H9 (cell line): ENCODE measurements at regions not wholly inside any gene's neighbourhood (a gene's known extent, or its start where the extent isn't known, plus 50 kb on each side); places are given as distances from the start of the nearest gene placed in this dataset.

Experiments
- DNase-seq: peaks from one replicate; pipeline ENCODE4 v3.0.0-alpha.2; 2017
- H2AFZ ChIP-seq: one replicate; pipeline ENCODE4 v1.6.1; 2013; ENCODE audit warnings: mild to moderate bottlenecking, low read length, control low read depth, moderate library complexity
- H2AK5ac ChIP-seq: 2 replicates; pipeline ENCODE4 v1.6.1; 2013; ENCODE audit warnings: low read length, control low read depth, mixed read lengths; ENCODE audit not compliant: insufficient read length
- H2BK120ac ChIP-seq: one replicate; pipeline ENCODE4 v1.6.1; 2013; ENCODE audit warnings: low read depth, mild to moderate bottlenecking, low read length, control low read depth, inconsistent platforms; ENCODE audit not compliant: poor library complexity, severe bottlenecking
- H2BK12ac ChIP-seq: 2 replicates; pipeline ENCODE4 v1.6.1; 2013; ENCODE audit warnings: low read length, control low read depth, mixed read lengths, low read depth; ENCODE audit not compliant: insufficient read length
- H2BK15ac ChIP-seq: 2 replicates; pipeline ENCODE4 v1.6.1; 2013; ENCODE audit warnings: low read depth, low read length, control low read depth
- H2BK20ac ChIP-seq: one replicate; pipeline ENCODE4 v1.6.1; 2013; ENCODE audit warnings: low read depth, mild to moderate bottlenecking, low read length, control low read depth, inconsistent platforms; ENCODE audit not compliant: poor library complexity, severe bottlenecking
- H2BK5ac ChIP-seq: 2 replicates; pipeline ENCODE4 v1.6.1; 2013; ENCODE audit warnings: low read length, control low read depth, mixed read lengths; ENCODE audit not compliant: insufficient read length
- H3K14ac ChIP-seq: 2 replicates; pipeline ENCODE4 v1.6.1; 2013; ENCODE audit warnings: low read length, control low read depth; ENCODE audit not compliant: insufficient read depth
- H3K18ac ChIP-seq: 2 replicates; pipeline ENCODE4 v1.6.1; 2013; ENCODE audit warnings: low read depth, mild to moderate bottlenecking, mixed read lengths, low read length, control low read depth; ENCODE audit not compliant: insufficient read length
- H3K23ac ChIP-seq: 2 replicates; pipeline ENCODE4 v1.6.1; 2013; ENCODE audit warnings: low read length, control low read depth, mixed read lengths, low read depth; ENCODE audit not compliant: insufficient read length
- H3K23me2 ChIP-seq: 2 replicates; pipeline ENCODE4 v1.6.1; 2013; ENCODE audit warnings: low read depth, mild to moderate bottlenecking, mixed read lengths, low read length, control low read depth; ENCODE audit not compliant: insufficient read length, poor library complexity, severe bottlenecking
- H3K27ac ChIP-seq: 2 replicates; pipeline ENCODE4 v1.5.1; 2013; ENCODE audit warnings: low read length, control low read depth, mixed read lengths, low read depth; ENCODE audit not compliant: insufficient read length
- H3K27me3 ChIP-seq: 2 replicates; pipeline ENCODE4 v1.6.1; 2013; ENCODE audit warnings: low read length, control low read depth, inconsistent platforms; ENCODE audit not compliant: insufficient read depth
- H3K4ac ChIP-seq: 2 replicates; pipeline ENCODE4 v1.6.1; 2013; ENCODE audit warnings: low read depth, mild to moderate bottlenecking, control low read depth, inconsistent platforms, low read length, moderate library complexity
- H3K4me1 ChIP-seq: 2 replicates; pipeline ENCODE4 v1.6.1; 2013; ENCODE audit warnings: low read length, control low read depth, inconsistent platforms; ENCODE audit not compliant: insufficient read depth
- H3K4me2 ChIP-seq: 2 replicates; pipeline ENCODE4 v1.6.1; 2013; ENCODE audit warnings: low read length, control low read depth, mixed read lengths; ENCODE audit not compliant: insufficient read length, insufficient read depth
- H3K56ac ChIP-seq: 2 replicates; pipeline ENCODE4 v1.6.1; 2013; ENCODE audit warnings: low read depth, mild to moderate bottlenecking, mixed read lengths, low read length, control low read depth; ENCODE audit not compliant: insufficient read length
- H3K79me1 ChIP-seq: 2 replicates; pipeline ENCODE4 v1.6.1; 2013; ENCODE audit warnings: low read depth, mild to moderate bottlenecking, moderate library complexity, low read length, control low read depth, inconsistent platforms; ENCODE audit not compliant: insufficient read depth, poor library complexity, severe bottlenecking
- H3K79me2 ChIP-seq: 2 replicates; pipeline ENCODE4 v1.6.1; 2013; ENCODE audit warnings: low read length, control low read depth, inconsistent platforms; ENCODE audit not compliant: insufficient read depth
- H3K9ac ChIP-seq: 2 replicates; pipeline ENCODE4 v1.6.1; 2013; ENCODE audit warnings: low read length, control low read depth, mixed read lengths; ENCODE audit not compliant: insufficient read length; ENCODE audit errors: extremely low read depth
- H3K9me3 ChIP-seq: one replicate; pipeline ENCODE4 v1.6.1; 2013; ENCODE audit warnings: low read depth, low read length, inconsistent platforms; ENCODE audit not compliant: control insufficient read depth
- H3T11ph ChIP-seq: one replicate; pipeline ENCODE4 v1.6.1; 2013; ENCODE audit warnings: mild to moderate bottlenecking, low read length, control low read depth, inconsistent platforms
- H4K20me1 ChIP-seq: one replicate; pipeline ENCODE4 v1.6.1; 2013; ENCODE audit not compliant: control insufficient read depth, insufficient read length, insufficient read depth
- H4K5ac ChIP-seq: 2 replicates; pipeline ENCODE4 v1.6.1; 2013; ENCODE audit warnings: low read depth, mild to moderate bottlenecking, mixed read lengths, low read length, control low read depth; ENCODE audit not compliant: insufficient read length
- H4K8ac ChIP-seq: replicated peaks from 2 replicates; pipeline ENCODE4 v1.6.1; 2013; ENCODE audit warnings: low read length, control low read depth, mixed read lengths, low read depth; ENCODE audit not compliant: insufficient read length
- H4K91ac ChIP-seq: 2 replicates; pipeline ENCODE4 v1.6.1; 2013; ENCODE audit warnings: low read depth, mild to moderate bottlenecking, moderate library complexity, mixed read lengths, low read length, control low read depth; ENCODE audit not compliant: insufficient read length
- H3K27ac Mint-ChIP-seq, 3 experiments: 2 replicates in 2 of 3; 3 replicates in 1 of 3; pipeline ENCODE4 v1.8.0; 2020 to 2021; ENCODE audit warnings: mixed read lengths in 3 of 3, mild to moderate bottlenecking in 1 of 3, moderate library complexity in 1 of 3
- H3K27me3 Mint-ChIP-seq: 2 replicates; pipeline ENCODE4 v1.8.0; 2021; ENCODE audit warnings: low read depth, mild to moderate bottlenecking, moderate library complexity, mixed read lengths
- H3K36me3 Mint-ChIP-seq, 3 experiments: 2 replicates in 2 of 3; 3 replicates in 1 of 3; pipeline ENCODE4 v1.8.0; 2020 to 2021; ENCODE audit warnings: low read depth in 3 of 3, mixed read lengths in 3 of 3; ENCODE audit not compliant: insufficient read depth in 1 of 3
- H3K4me1 Mint-ChIP-seq, 2 experiments: 2 replicates each; pipeline ENCODE4 v1.8.0; 2020; ENCODE audit warnings: mixed read lengths in 2 of 2
- H3K4me3 Mint-ChIP-seq, 2 experiments: 2 replicates in 1 of 2; 3 replicates in 1 of 2; pipeline ENCODE4 v1.8.0; 2020 to 2021; ENCODE audit warnings: mild to moderate bottlenecking in 2 of 2, mixed read lengths in 2 of 2, moderate library complexity in 1 of 2
- H3K9me3 Mint-ChIP-seq, 2 experiments: 2 replicates in 1 of 2; 3 replicates in 1 of 2; pipeline ENCODE4 v1.8.0; 2020; ENCODE audit warnings: mild to moderate bottlenecking in 2 of 2, mixed read lengths in 2 of 2, moderate library complexity in 1 of 2
- WGBS: extraction: QIAGEN DNeasy Blood & Tissue Kit; methylation state at CpG from one replicate; pipeline ENCODE4 v1.1.7; 2013; ENCODE audit warnings: missing lambda C conversion rate, low lambda C conversion rate, mixed read lengths; ENCODE audit not compliant: insufficient read length; ENCODE audit errors: extremely low coverage; 5-methylcytosine and 5-hydroxymethylcytosine counted together
- TF ChIP-seq, protein P1 (sequence below): fragments of 200-600 bp; sonication (generic); conservative IDR thresholded peaks from 3 replicates; pipeline ENCODE4 v1.8.0; 2021; ENCODE audit warnings: antibody characterized with exemption, mild to moderate bottlenecking

DNA sequence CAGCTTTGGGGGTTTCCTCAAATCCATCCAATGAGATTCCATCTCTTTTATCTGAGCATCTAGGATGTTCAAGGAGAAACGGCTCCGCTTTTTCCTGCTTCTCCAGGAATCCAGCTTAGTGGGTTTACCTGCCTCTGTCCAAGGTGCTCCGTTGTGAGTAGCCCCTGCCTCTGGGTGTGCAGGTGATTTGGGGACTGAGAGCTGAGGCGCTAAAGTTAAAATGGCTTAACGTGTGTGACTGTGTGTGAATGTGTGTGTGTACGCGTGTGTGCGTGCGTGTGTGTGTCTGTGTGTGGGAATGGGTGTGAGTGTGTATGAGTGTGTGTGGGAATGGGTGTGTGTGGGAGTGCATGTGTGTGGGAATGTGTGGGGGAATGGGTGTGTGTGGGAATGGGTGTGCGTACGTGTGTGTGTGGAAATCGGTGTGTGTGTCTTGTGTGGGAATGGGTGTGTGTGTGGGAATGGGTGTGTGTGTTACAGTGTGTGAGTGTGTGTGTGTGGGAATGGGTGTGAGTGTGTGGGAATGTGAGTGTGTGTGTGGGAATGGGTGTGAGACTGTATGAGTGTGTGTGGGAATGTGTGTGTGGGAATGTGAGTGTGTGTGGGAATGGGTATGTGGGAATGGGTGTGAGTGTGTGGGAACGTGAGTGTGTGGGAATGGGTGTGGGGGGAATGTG, 90.2 kb upstream of the INSIG1 start:
- H3K9me3 Mint-ChIP-seq = peaks cover 9 to 13% of the 10 kb centered on the region in 2 experiments
- Histone ChIP-seq H4K91ac (no peak overlapping the region), H3K56ac (no peak overlapping the region), H3K9ac (no peak overlapping the region), H3K18ac (no peak overlapping the region), H3K4ac (no peak overlapping the region), H2BK15ac (no peak overlapping the region), H3K79me1 (no peaks in the 10 kb centered on the region), H3K9me3 (no peaks in the 10 kb centered on the region), H2AFZ (no peak overlapping the region), H4K5ac (no peak overlapping the region), H2BK120ac (no peak overlapping the region), H3K4me1 (no peaks in the 10 kb centered on the region; the same call in 1 of the 2 replicates), H3K79me2 (no peaks in the 10 kb centered on the region), H2BK12ac (no peak overlapping the region), H3T11ph (no peak overlapping the region), H2AK5ac (no peak overlapping the region), H3K27ac (no peak overlapping the region), H4K8ac (no peak overlapping the region), H4K20me1 (no peaks in the 10 kb centered on the region), H3K23me2 (peaks cover 4% of the 10 kb centered on the region), H2BK20ac (no peak overlapping the region), H2BK5ac (no peak overlapping the region), H3K23ac (no peak overlapping the region), H3K4me2 (no peak overlapping the region), H3K27me3 (no peaks in the 10 kb centered on the region), H3K14ac (no peak overlapping the region)
- WGBS = 100% methylated on average over 4 of the region's 13 CpGs
- peak overlapping the region in 1 of 3 experiments; percentile 29; a peak in 2 of 7 replicates for H3K27ac Mint-ChIP-seq
- no peak for DNase-seq
- TF ChIP-seq, protein P1, sequence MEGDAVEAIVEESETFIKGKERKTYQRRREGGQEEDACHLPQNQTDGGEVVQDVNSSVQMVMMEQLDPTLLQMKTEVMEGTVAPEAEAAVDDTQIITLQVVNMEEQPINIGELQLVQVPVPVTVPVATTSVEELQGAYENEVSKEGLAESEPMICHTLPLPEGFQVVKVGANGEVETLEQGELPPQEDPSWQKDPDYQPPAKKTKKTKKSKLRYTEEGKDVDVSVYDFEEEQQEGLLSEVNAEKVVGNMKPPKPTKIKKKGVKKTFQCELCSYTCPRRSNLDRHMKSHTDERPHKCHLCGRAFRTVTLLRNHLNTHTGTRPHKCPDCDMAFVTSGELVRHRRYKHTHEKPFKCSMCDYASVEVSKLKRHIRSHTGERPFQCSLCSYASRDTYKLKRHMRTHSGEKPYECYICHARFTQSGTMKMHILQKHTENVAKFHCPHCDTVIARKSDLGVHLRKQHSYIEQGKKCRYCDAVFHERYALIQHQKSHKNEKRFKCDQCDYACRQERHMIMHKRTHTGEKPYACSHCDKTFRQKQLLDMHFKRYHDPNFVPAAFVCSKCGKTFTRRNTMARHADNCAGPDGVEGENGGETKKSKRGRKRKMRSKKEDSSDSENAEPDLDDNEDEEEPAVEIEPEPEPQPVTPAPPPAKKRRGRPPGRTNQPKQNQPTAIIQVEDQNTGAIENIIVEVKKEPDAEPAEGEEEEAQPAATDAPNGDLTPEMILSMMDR = no peak
- peaks cover 0 to 2% (median 0%) of the 10 kb centered on the region in 3 experiments; a peak in 4 of 7 replicates for H3K36me3 Mint-ChIP-seq
- peaks cover 6% of the 10 kb centered on the region for H3K27me3 Mint-ChIP-seq
- peaks cover 17 to 24% of the 10 kb centered on the region in 2 experiments for H3K4me1 Mint-ChIP-seq
- no peak overlapping the region; a peak in 2 of 5 replicates for H3K4me3 Mint-ChIP-seq
